ENCODE measurements at regions not wholly inside any gene's neighbourhood (a gene's known extent, or its start where the extent isn't known, plus 50 kb on each side); places are given as distances from the start of the nearest gene placed in this dataset.

GRCh38 chr20:57788936-57789613 lies 79.3 kb upstream of the PMEPA1 start:
- TF ChIP-seq CTCF (IDR thresholded peaks at IDR 0.05) (no peak), EP300 (IDR thresholded peaks at IDR 0.05) (no peak), POLR2AphosphoS5 (IDR thresholded peaks at IDR 0.05) (no peak)
